ENCODE measurements at regions not wholly inside any gene's neighbourhood (a gene's known extent, or its start where the extent isn't known, plus 50 kb on each side); places are given as distances from the start of the nearest gene placed in this dataset.
"Not testable (repeated sequence)": the region's sequence is repeated elsewhere in the genome, so short reads cannot be mapped to it uniquely, and the experiment has no call there.

GRCh38 chr5:166860426-166860825 is 1431.0 kb upstream of the WWC1 start:
- DNase-seq (ENCODE audit: low spot score) = no peak

GRCh38 chr5:166862581-166862980 is 1428.9 kb upstream of the WWC1 start:
- no peak for DNase-seq (ENCODE audit: low spot score)

- DNase-seq (ENCODE audit: low spot score) = no peak
Observed at GRCh38 chr5:166865206-166865605, 1426.2 kb upstream of the WWC1 start.

- DNase-seq (ENCODE audit: low spot score) = no peak
Observed at GRCh38 chr5:166880456-166880855, 1411.0 kb upstream of the WWC1 start.

GRCh38 chr5:166881802-166882201 is 1409.6 kb upstream of the WWC1 start:
- DNase-seq (ENCODE audit: low spot score) = no peak

GRCh38 chr5:166883016-166883415 is 1408.4 kb upstream of the WWC1 start:
- DNase-seq (ENCODE audit: low spot score) = no peak

GRCh38 chr5:166898166-166898565 is 1393.3 kb upstream of the WWC1 start:
- DNase-seq (ENCODE audit: low spot score) = no peak

- no peak for DNase-seq (ENCODE audit: low spot score)
Observed at GRCh38 chr5:166899343-166899742, 1392.1 kb upstream of the WWC1 start.

- no peak for DNase-seq (ENCODE audit: low spot score)
Observed at GRCh38 chr5:166904571-166904970, 1386.9 kb upstream of the WWC1 start.

- DNase-seq (ENCODE audit: low spot score) = no peak
Observed at GRCh38 chr5:166906991-166907713, 1384.3 kb upstream of the WWC1 start.

- DNase-seq (ENCODE audit: low spot score) = no peak
Observed at GRCh38 chr5:166909040-166909439, 1382.4 kb upstream of the WWC1 start.

- DNase-seq (ENCODE audit: low spot score) = no peak
Observed at GRCh38 chr5:166909926-166910325, 1381.5 kb upstream of the WWC1 start.

- no peak for DNase-seq (ENCODE audit: low spot score)
Observed at GRCh38 chr5:166910995-166911394, 1380.5 kb upstream of the WWC1 start.

GRCh38 chr5:166916021-166916420 is 1375.4 kb upstream of the WWC1 start:
- no peak for DNase-seq (ENCODE audit: low spot score)

- no peak for DNase-seq (ENCODE audit: low spot score)
Observed at GRCh38 chr5:166926138-166926537, 1365.3 kb upstream of the WWC1 start.

- DNase-seq (ENCODE audit: low spot score) = not testable (repeated sequence)
Observed at GRCh38 chr5:166926806-166927475, 1364.5 kb upstream of the WWC1 start.

GRCh38 chr5:166936351-166936750 is 1355.1 kb upstream of the WWC1 start:
- no peak for DNase-seq (ENCODE audit: low spot score)

GRCh38 chr5:166938071-166938470 is 1353.4 kb upstream of the WWC1 start:
- DNase-seq (ENCODE audit: low spot score) = no peak

GRCh38 chr5:166942948-166943347 is 1348.5 kb upstream of the WWC1 start:
- no peak for DNase-seq (ENCODE audit: low spot score)

GRCh38 chr5:166947045-166947444 is 1344.4 kb upstream of the WWC1 start:
- DNase-seq (ENCODE audit: low spot score) = no peak

- DNase-seq (ENCODE audit: low spot score) = no peak
Observed at GRCh38 chr5:166948679-166949078, 1342.8 kb upstream of the WWC1 start.

GRCh38 chr5:166952048-166952447 is 1339.4 kb upstream of the WWC1 start:
- DNase-seq (ENCODE audit: low spot score) = no peak

- DNase-seq (ENCODE audit: low spot score) = no peak
Observed at GRCh38 chr5:166957782-166958181, 1333.7 kb upstream of the WWC1 start.

- no peak for DNase-seq (ENCODE audit: low spot score)
Observed at GRCh38 chr5:166959766-166960165, 1331.7 kb upstream of the WWC1 start.
